ENCODE measurements at regions not wholly inside any gene's neighbourhood (a gene's known extent, or its start where the extent isn't known, plus 50 kb on each side); places are given as distances from the start of the nearest gene placed in this dataset.

- Mint-ChIP-seq H3K36me3 (ENCODE audit: low read depth) (no peaks in the 10 kb centered on the region), H3K4me3 (no peak overlapping the region), H3K27ac (peak overlapping the region in 1 of 3 experiments; percentile 19), H3K27me3 (ENCODE audit: low read depth) (peaks cover 5% of the 10 kb centered on the region), H3K9me3 (no peaks in the 10 kb centered on the region), H3K4me1 (peaks cover 30% of the 10 kb centered on the region)
- TF ChIP-seq, protein P1, sequence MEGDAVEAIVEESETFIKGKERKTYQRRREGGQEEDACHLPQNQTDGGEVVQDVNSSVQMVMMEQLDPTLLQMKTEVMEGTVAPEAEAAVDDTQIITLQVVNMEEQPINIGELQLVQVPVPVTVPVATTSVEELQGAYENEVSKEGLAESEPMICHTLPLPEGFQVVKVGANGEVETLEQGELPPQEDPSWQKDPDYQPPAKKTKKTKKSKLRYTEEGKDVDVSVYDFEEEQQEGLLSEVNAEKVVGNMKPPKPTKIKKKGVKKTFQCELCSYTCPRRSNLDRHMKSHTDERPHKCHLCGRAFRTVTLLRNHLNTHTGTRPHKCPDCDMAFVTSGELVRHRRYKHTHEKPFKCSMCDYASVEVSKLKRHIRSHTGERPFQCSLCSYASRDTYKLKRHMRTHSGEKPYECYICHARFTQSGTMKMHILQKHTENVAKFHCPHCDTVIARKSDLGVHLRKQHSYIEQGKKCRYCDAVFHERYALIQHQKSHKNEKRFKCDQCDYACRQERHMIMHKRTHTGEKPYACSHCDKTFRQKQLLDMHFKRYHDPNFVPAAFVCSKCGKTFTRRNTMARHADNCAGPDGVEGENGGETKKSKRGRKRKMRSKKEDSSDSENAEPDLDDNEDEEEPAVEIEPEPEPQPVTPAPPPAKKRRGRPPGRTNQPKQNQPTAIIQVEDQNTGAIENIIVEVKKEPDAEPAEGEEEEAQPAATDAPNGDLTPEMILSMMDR (IDR thresholded peaks at IDR 0.05; ENCODE audit: unreplicated experiment in 3 of 3): no peak
Measured at GRCh38 chr1:219744652-219745469, 132.0 kb upstream of the ZC3H11B start.

GRCh38 chr1:219741011-219741970 lies 128.4 kb upstream of the ZC3H11B start:
- no peak overlapping the region for H3K4me3 Mint-ChIP-seq
- no peaks in the 10 kb centered on the region for H3K36me3 Mint-ChIP-seq (ENCODE audit: low read depth)
- peaks cover 13% of the 10 kb centered on the region for H3K4me1 Mint-ChIP-seq
- TF ChIP-seq, protein P1 (IDR thresholded peaks at IDR 0.05; ENCODE audit: unreplicated experiment in 3 of 3): no peak
- peak overlapping the region in 1 of 3 experiments; percentile 56 for H3K27ac Mint-ChIP-seq
- H3K27me3 Mint-ChIP-seq (ENCODE audit: low read depth): peaks cover 4% of the 10 kb centered on the region
- peaks cover 5% of the 10 kb centered on the region for H3K9me3 Mint-ChIP-seq

- Mint-ChIP-seq H3K4me1 (no peaks in the 10 kb centered on the region), H3K4me3 (no peak overlapping the region), H3K27me3 (ENCODE audit: low read depth) (no peaks in the 10 kb centered on the region), H3K27ac (no peak overlapping the region), H3K36me3 (ENCODE audit: low read depth) (peaks cover 5% of the 10 kb centered on the region), H3K9me3 (peaks cover 12% of the 10 kb centered on the region)
- TF ChIP-seq, protein P1 (IDR thresholded peaks at IDR 0.05; ENCODE audit: unreplicated experiment in 3 of 3): no peak
Measured at GRCh38 chr1:219733511-219734174, 120.7 kb upstream of the ZC3H11B start.

DNA sequence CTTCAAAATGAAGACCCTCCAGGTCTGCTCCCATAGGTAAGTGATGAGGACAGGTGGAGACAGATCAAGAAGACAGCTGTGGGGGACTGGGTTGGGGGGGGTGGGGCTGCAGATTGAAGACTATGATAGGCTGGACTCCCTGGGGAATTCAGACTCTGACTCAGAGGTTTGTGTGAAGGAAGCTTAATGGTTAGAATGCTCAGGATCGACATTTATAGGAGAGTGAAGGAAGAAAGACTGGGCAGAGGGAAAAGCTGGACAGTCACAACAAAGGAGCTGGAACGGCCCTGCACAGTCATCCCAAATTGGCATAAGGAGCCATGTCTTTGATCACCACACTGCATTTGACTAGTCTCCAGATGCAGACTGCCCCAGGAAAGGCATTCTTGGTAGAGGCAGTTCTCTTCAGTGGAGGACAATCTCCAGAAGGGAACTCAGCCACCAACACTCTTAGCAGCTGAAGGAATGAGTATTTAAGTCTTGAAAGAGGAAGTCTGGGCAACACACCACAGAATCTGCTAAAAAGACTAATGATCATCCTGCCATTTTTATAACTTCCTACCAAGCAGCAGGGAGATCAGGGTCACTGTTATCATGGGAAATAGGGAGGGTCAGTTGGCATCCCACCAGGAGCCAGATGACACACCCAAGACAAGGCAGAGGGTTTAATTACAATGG lies 120.0 kb upstream of the ZC3H11B start:
- no peaks in the 10 kb centered on the region for H3K27me3 Mint-ChIP-seq (ENCODE audit: low read depth)
- no peaks in the 10 kb centered on the region for H3K4me1 Mint-ChIP-seq
- peaks cover 17% of the 10 kb centered on the region for H3K9me3 Mint-ChIP-seq
- H3K4me3 Mint-ChIP-seq: no peak overlapping the region
- TF ChIP-seq, protein P1 (IDR thresholded peaks at IDR 0.05; ENCODE audit: unreplicated experiment in 3 of 3): no peak
- H3K36me3 Mint-ChIP-seq (ENCODE audit: low read depth): peaks cover 5% of the 10 kb centered on the region
- no peak overlapping the region for H3K27ac Mint-ChIP-seq

GRCh38 chr1:219731771-219732170 lies 118.9 kb upstream of the ZC3H11B start:
- Mint-ChIP-seq H3K4me1 (no peaks in the 10 kb centered on the region), H3K36me3 (ENCODE audit: low read depth) (peaks cover 7% of the 10 kb centered on the region), H3K9me3 (peaks cover 21% of the 10 kb centered on the region), H3K27me3 (ENCODE audit: low read depth) (no peaks in the 10 kb centered on the region), H3K27ac (no peak overlapping the region), H3K4me3 (no peak overlapping the region)
- TF ChIP-seq, protein P1 (IDR thresholded peaks at IDR 0.05; ENCODE audit: unreplicated experiment in 3 of 3): no peak

Data from nephron (organoid).